PC-9 (cell line): ENCODE measurements at regions not wholly inside any gene's neighbourhood (a gene's known extent, or its start where the extent isn't known, plus 50 kb on each side); places are given as distances from the start of the nearest gene placed in this dataset.

Experiments
- BruUV-seq: library from RNA; stranded (reverse); fragments of 400-500 nt; replicated peaks from 2 replicates; lab custom pipeline; 2021; lab: Mats Ljungman, UMichigan
- CTCF ChIA-PET: fragments of 300-600 bp; sonication (Branson Sonifier 250); formaldehyde crosslinking; loops from one replicate; lab custom pipeline; 2022; ENCODE audit warnings: antibody characterized with exemption; lab: Charles Lee
- POLR2A ChIA-PET: fragments of 300-600 bp; sonication (Branson Sonifier 250); formaldehyde crosslinking; loops from one replicate; lab custom pipeline; 2022; ENCODE audit warnings: antibody characterized with exemption; ENCODE audit not compliant: unreplicated experiment; lab: Charles Lee
- DNase-seq, 2 experiments: peaks; one replicate each; pipeline versions ENCODE4 v3.0.0 to v3.0.0-alpha.2; 2015 to 2022; ENCODE audit warnings: mixed read lengths in 1 of 2
- H2AFZ ChIP-seq: fragments of 200-600 bp; sonication (generic); 2 replicates; pipeline ENCODE4 v1.8.1; 2017; ENCODE audit warnings: antibody characterized with exemption
- H3F3A ChIP-seq: fragments of 200-600 bp; sonication (generic); 2 replicates; pipeline ENCODE4 v1.8.1; 2017; ENCODE audit warnings: antibody characterized with exemption, mild to moderate bottlenecking, low read depth; ENCODE audit not compliant: insufficient read depth
- H3K27ac ChIP-seq: fragments of 200-600 bp; sonication (generic); 2 replicates; pipeline ENCODE4 v1.6.1; 2016; ENCODE audit warnings: mixed run types
- H3K27me3 ChIP-seq: fragments of 200-600 bp; sonication (generic); 2 replicates; pipeline ENCODE4 v1.6.1; 2016; ENCODE audit warnings: low read depth, mixed run types; ENCODE audit not compliant: insufficient read depth
- H3K36me3 ChIP-seq: fragments of 200-600 bp; sonication (generic); 2 replicates; pipeline ENCODE4 v1.6.1; 2016; ENCODE audit warnings: low read depth, mixed run types
- H3K4me1 ChIP-seq: fragments of 200-600 bp; sonication (generic); replicated peaks from 2 replicates; pipeline ENCODE4 v1.6.1; 2016; ENCODE audit warnings: mixed run types; ENCODE audit not compliant: insufficient read depth
- H3K4me2 ChIP-seq: fragments of 200-600 bp; sonication (generic); 2 replicates; pipeline ENCODE4 v1.6.1; 2017; ENCODE audit warnings: mixed run types
- H3K4me3 ChIP-seq: fragments of 200-600 bp; sonication (generic); 2 replicates; pipeline ENCODE4 v1.6.1; 2016; ENCODE audit warnings: mixed run types
- H3K79me2 ChIP-seq: fragments of 200-600 bp; sonication (generic); 2 replicates; pipeline ENCODE4 v1.6.1; 2017; ENCODE audit warnings: low read depth, mixed run types
- H3K9me2 ChIP-seq: fragments of 200-600 bp; sonication (generic); 2 replicates; pipeline ENCODE4 v1.8.1; 2017; ENCODE audit warnings: mild to moderate bottlenecking; ENCODE audit not compliant: insufficient read depth
- H3K9me3 ChIP-seq: fragments of 200-600 bp; sonication (generic); 2 replicates; pipeline ENCODE4 v1.8.1; 2016; ENCODE audit warnings: low read depth; ENCODE audit not compliant: insufficient read depth
- H4K20me1 ChIP-seq: fragments of 200-600 bp; sonication (generic); 2 replicates; pipeline ENCODE4 v1.8.1; 2017; ENCODE audit not compliant: insufficient read depth
- CTCF ChIP-seq: fragments of 200-600 bp; sonication (generic); conservative IDR thresholded peaks from 2 replicates; pipeline ENCODE4 v1.6.1; 2017; ENCODE audit warnings: mixed run types, antibody characterized with exemption, mild to moderate bottlenecking, moderate library complexity
- EZH2 ChIP-seq: fragments of 200-600 bp; sonication (generic); IDR thresholded peaks from 2 replicates; pipeline ENCODE4 v1.8.0; 2017; ENCODE audit warnings: antibody characterized with exemption, low read depth
- intact Hi-C: fragments of 100-400 bp; cut with micrococcal nuclease; formaldehyde crosslinking; loops from one replicate; pipeline ENCODE4 v1.10.0; 2022; ENCODE audit not compliant: unreplicated experiment

GRCh38 chr5:4868140-4868735, 271.9 kb upstream of the ADAMTS16 start:
- Histone ChIP-seq H3K4me1 (no peaks in the 10 kb centered on the region), H3K36me3 (no peaks in the 10 kb centered on the region), H2AFZ (no peak overlapping the region), H3K27ac (no peak overlapping the region), H4K20me1 (no peaks in the 10 kb centered on the region), H3K79me2 (no peaks in the 10 kb centered on the region), H3K27me3 (peaks cover 47% of the 10 kb centered on the region), H3K4me3 (no peak overlapping the region), H3K9me3 (peaks cover 3% of the 10 kb centered on the region; the same call in 1 of the 2 replicates), H3F3A (no peaks in the 10 kb centered on the region), H3K9me2 (no peaks in the 10 kb centered on the region), H3K4me2 (no peak overlapping the region)
- TF ChIP-seq EZH2 (no peak), CTCF (peak; percentile 98)
- POLR2A ChIA-PET: interaction anchor here (0.6 kb wide), 1 partner anchor 133 kb away, joined by 3 read pairs; no protein-coding TSS in a partner anchor
- CTCF ChIA-PET: interaction anchor here (0.6 to 1.0 kb wide), 3 partner anchors 8 to 555 kb away, joined by 3 to 8 read pairs (median 4); no protein-coding TSS in a partner anchor
- BruUV-seq: no TSS peak
- intact Hi-C loops: loop anchor here (1.0 to 5.0 kb wide), 3 partner anchors 274 to 625 kb away; partner anchors contain the start of gene ADAMTS16
- peak; percentile 42 to 75 for DNase-seq

- H3K27ac ChIP-seq: no peak overlapping the region
- BruUV-seq: no TSS peak
- intact Hi-C loops: no loop called here
- no peaks in the 10 kb centered on the region for H3K4me1 ChIP-seq
- ChIA-PET POLR2A (no interaction called here), CTCF (no interaction called here)
- H2AFZ ChIP-seq: no peak overlapping the region
- H3K9me3 ChIP-seq: no peaks in the 10 kb centered on the region
- H3K36me3 ChIP-seq: no peaks in the 10 kb centered on the region
- no peak overlapping the region for H3K4me3 ChIP-seq
- peak in 1 of 2 experiments; percentile 0 for DNase-seq
- no peak overlapping the region for H3K4me2 ChIP-seq
- no peaks in the 10 kb centered on the region for H3K9me2 ChIP-seq
- H3K27me3 ChIP-seq: peaks cover 100% of the 10 kb centered on the region
- H4K20me1 ChIP-seq: no peaks in the 10 kb centered on the region
- no peaks in the 10 kb centered on the region for H3F3A ChIP-seq
- TF ChIP-seq EZH2 (no peak), CTCF (no peak)
- H3K79me2 ChIP-seq: no peaks in the 10 kb centered on the region
These were observed 266.5 kb upstream of the ADAMTS16 start for GRCh38 chr5:4873652-4874051.

GRCh38 chr5:4874097-4874496, 266.0 kb upstream of the ADAMTS16 start:
- H3K36me3 ChIP-seq: no peaks in the 10 kb centered on the region
- ChIA-PET CTCF (no interaction called here), POLR2A (no interaction called here)
- no peak for DNase-seq
- no peak overlapping the region for H2AFZ ChIP-seq
- H3K27me3 ChIP-seq: peaks cover 100% of the 10 kb centered on the region
- TF ChIP-seq EZH2 (no peak), CTCF (no peak)
- H3K4me1 ChIP-seq: no peaks in the 10 kb centered on the region
- no peak overlapping the region for H3K4me3 ChIP-seq
- H4K20me1 ChIP-seq: no peaks in the 10 kb centered on the region
- H3K27ac ChIP-seq: no peak overlapping the region
- no peak overlapping the region for H3K4me2 ChIP-seq
- H3F3A ChIP-seq: no peaks in the 10 kb centered on the region
- no peaks in the 10 kb centered on the region for H3K9me3 ChIP-seq
- no peaks in the 10 kb centered on the region for H3K9me2 ChIP-seq
- intact Hi-C loops: no loop called here
- BruUV-seq: no TSS peak
- H3K79me2 ChIP-seq: no peaks in the 10 kb centered on the region
